GM23248 (cell line): ENCODE measurements at regions not wholly inside any gene's neighbourhood (a gene's known extent, or its start where the extent isn't known, plus 50 kb on each side); places are given as distances from the start of the nearest gene placed in this dataset.

ENCODE experiments used
- DNase-seq: peaks from one replicate; pipeline ENCODE4 v3.0.0-alpha.2; 2015
- H2AFZ ChIP-seq: fragments of 200-600 bp; sonication (generic); 2 replicates; pipeline ENCODE4 v1.6.1; 2016; ENCODE audit warnings: antibody characterized with exemption
- H3F3A ChIP-seq: fragments of 200-600 bp; sonication (generic); 2 replicates; pipeline ENCODE4 v1.6.1; 2016; ENCODE audit warnings: mild to moderate bottlenecking, antibody characterized with exemption, mixed run types; ENCODE audit not compliant: insufficient read depth
- H3K27ac ChIP-seq: fragments of 200-600 bp; sonication (generic); 2 replicates; pipeline ENCODE4 v1.5.1; 2016; ENCODE audit warnings: mild to moderate bottlenecking
- H3K27me3 ChIP-seq: fragments of 200-600 bp; sonication (generic); replicated peaks from 2 replicates; pipeline ENCODE4 v1.6.1; 2016; ENCODE audit warnings: mild to moderate bottlenecking; ENCODE audit not compliant: insufficient read depth
- H3K36me3 ChIP-seq: fragments of 200-600 bp; sonication (generic); 2 replicates; pipeline ENCODE4 v1.6.1; 2016; ENCODE audit warnings: low read depth, mild to moderate bottlenecking
- H3K4me1 ChIP-seq: fragments of 200-600 bp; sonication (generic); 2 replicates; pipeline ENCODE4 v1.6.1; 2016; ENCODE audit warnings: mild to moderate bottlenecking; ENCODE audit not compliant: insufficient read depth
- H3K4me2 ChIP-seq: fragments of 200-600 bp; sonication (generic); one replicate; pipeline ENCODE4 v1.6.1; 2016; ENCODE audit warnings: mild to moderate bottlenecking; ENCODE audit not compliant: unreplicated experiment
- H3K4me3 ChIP-seq: fragments of 200-600 bp; sonication (generic); 2 replicates; pipeline ENCODE4 v1.5.1; 2016; ENCODE audit warnings: mild to moderate bottlenecking
- H3K79me2 ChIP-seq: fragments of 200-600 bp; sonication (generic); 2 replicates; pipeline ENCODE4 v1.6.1; 2016; ENCODE audit warnings: mild to moderate bottlenecking; ENCODE audit not compliant: insufficient read depth
- H3K9ac ChIP-seq: fragments of 200-600 bp; sonication (generic); 2 replicates; pipeline ENCODE4 v1.6.1; 2016; ENCODE audit warnings: mild to moderate bottlenecking
- H3K9me2 ChIP-seq: fragments of 200-600 bp; sonication (generic); 2 replicates; pipeline ENCODE4 v1.6.1; 2016; ENCODE audit warnings: mixed run types, mild to moderate bottlenecking, moderate library complexity; ENCODE audit not compliant: insufficient read depth
- H3K9me3 ChIP-seq: fragments of 200-600 bp; sonication (generic); one replicate; pipeline ENCODE4 v1.6.1; 2017; ENCODE audit warnings: low read depth
- H4K20me1 ChIP-seq: fragments of 200-600 bp; sonication (generic); 2 replicates; pipeline ENCODE4 v1.6.0; 2016; ENCODE audit not compliant: insufficient read depth
- EZH2 ChIP-seq: fragments of 200-600 bp; sonication (generic); IDR thresholded peaks from 2 replicates; pipeline ENCODE4 v1.6.1; 2018; ENCODE audit warnings: antibody characterized with exemption, mild to moderate bottlenecking; ENCODE audit not compliant: insufficient read depth, poor library complexity, severe bottlenecking
- EZH2phosphoT487 ChIP-seq: fragments of 200-600 bp; sonication (generic); IDR thresholded peaks from 2 replicates; pipeline ENCODE4 v1.6.1; 2018; ENCODE audit warnings: antibody characterized with exemption, moderate library complexity, mild to moderate bottlenecking, low read depth; ENCODE audit not compliant: insufficient read depth
- WGBS, 2 experiments: methylation state at CpG; one replicate each; pipeline ENCODE4 v1.1.6; 2015 to 2017; ENCODE audit warnings: low lambda C conversion rate in 2 of 2, low coverage in 1 of 2; ENCODE audit errors: missing lambda C conversion rate in 2 of 2; 5-methylcytosine and 5-hydroxymethylcytosine counted together
- in situ Hi-C: fragments of 300-500 bp; cut with MboI; formaldehyde crosslinking; loops from 2 replicates; pipeline ENCODE4 v1.15.0; 2020

- Histone ChIP-seq H3K36me3 (no peaks in the 10 kb centered on the region), H3K4me3 (no peak overlapping the region), H3F3A (no peaks in the 10 kb centered on the region), H3K27me3 (no peaks in the 10 kb centered on the region), H3K4me1 (no peaks in the 10 kb centered on the region), H3K79me2 (no peaks in the 10 kb centered on the region), H3K27ac (no peak overlapping the region), H3K9me3 (no peaks in the 10 kb centered on the region), H3K4me2 (no peak overlapping the region), H3K9ac (no peak overlapping the region), H4K20me1 (no peaks in the 10 kb centered on the region), H2AFZ (no peak overlapping the region), H3K9me2 (no peaks in the 10 kb centered on the region)
- TF ChIP-seq EZH2 (no peak), EZH2phosphoT487 (no peak)
- in situ Hi-C loops = no loop called here
- DNase-seq = no peak
- 9 to 10% methylated on average over 4 of the region's 4 CpGs for WGBS, 2 experiments
Observed at GRCh38 chr12:33663000-33663654, 223.5 kb upstream of the SYT10 start.

GRCh38 chr12:33669349-33669748 lies 229.7 kb upstream of the SYT10 start:
- Histone ChIP-seq H3K4me3 (no peak overlapping the region), H3K27me3 (no peaks in the 10 kb centered on the region), H3K36me3 (no peaks in the 10 kb centered on the region), H3K9me2 (no peaks in the 10 kb centered on the region), H4K20me1 (no peaks in the 10 kb centered on the region), H3F3A (no peaks in the 10 kb centered on the region), H3K9me3 (no peaks in the 10 kb centered on the region), H3K79me2 (no peaks in the 10 kb centered on the region), H3K4me1 (no peaks in the 10 kb centered on the region), H3K9ac (no peak overlapping the region), H3K4me2 (no peak overlapping the region), H2AFZ (no peak overlapping the region), H3K27ac (no peak overlapping the region)
- TF ChIP-seq EZH2 (no peak), EZH2phosphoT487 (no peak)
- in situ Hi-C loops = no loop called here
- 1 to 2% methylated on average over 2 of the region's 2 CpGs for WGBS, 2 experiments
- DNase-seq = no peak

- no peak for TF ChIP-seq EZH2phosphoT487
- TF ChIP-seq EZH2 = no peak
- H3K36me3 ChIP-seq = no peaks in the 10 kb centered on the region
- H3K9me2 ChIP-seq = no peaks in the 10 kb centered on the region
- H3K27me3 ChIP-seq = no peaks in the 10 kb centered on the region
- no peak overlapping the region for H3K9ac ChIP-seq
- in situ Hi-C loops = no loop called here
- H3K27ac ChIP-seq = no peak overlapping the region
- no peak overlapping the region for H3K4me3 ChIP-seq
- 22 to 29% methylated on average over 5 of the region's 5 CpGs for WGBS, 2 experiments
- H3K9me3 ChIP-seq = no peaks in the 10 kb centered on the region
- no peaks in the 10 kb centered on the region for H3F3A ChIP-seq
- H3K4me2 ChIP-seq = no peak overlapping the region
- no peaks in the 10 kb centered on the region for H4K20me1 ChIP-seq
- no peak overlapping the region for H2AFZ ChIP-seq
- no peaks in the 10 kb centered on the region for H3K4me1 ChIP-seq
- no peaks in the 10 kb centered on the region for H3K79me2 ChIP-seq
- DNase-seq = no peak
Observed at GRCh38 chr12:33670284-33670683, 230.7 kb upstream of the SYT10 start.

- in situ Hi-C loops = no loop called here
- DNase-seq = no peak
- no peak overlapping the region for H3K4me3 ChIP-seq
Observed at GRCh38 chr12:33671676-33672075, 232.1 kb upstream of the SYT10 start.

More at GRCh38 chr12:33671676-33672075, 232.1 kb upstream of the SYT10 start:
- Histone ChIP-seq H3K9ac (no peak overlapping the region), H3K4me2 (no peak overlapping the region), H3K27ac (no peak overlapping the region), H3K27me3 (no peaks in the 10 kb centered on the region), H2AFZ (no peak overlapping the region), H3K79me2 (no peaks in the 10 kb centered on the region), H3K9me3 (no peaks in the 10 kb centered on the region), H4K20me1 (no peaks in the 10 kb centered on the region), H3K9me2 (no peaks in the 10 kb centered on the region), H3K36me3 (no peaks in the 10 kb centered on the region), H3K4me1 (no peaks in the 10 kb centered on the region), H3F3A (no peaks in the 10 kb centered on the region)
- no peak for TF ChIP-seq EZH2phosphoT487
- TF ChIP-seq EZH2 = no peak
